ENCODE measurements at regions not wholly inside any gene's neighbourhood (a gene's known extent, or its start where the extent isn't known, plus 50 kb on each side); places are given as distances from the start of the nearest gene placed in this dataset.

- no peak for TF ChIP-seq CTCF (conservative IDR thresholded peaks at IDR 0.05)
- TF ChIP-seq EZH2 (IDR thresholded peaks at IDR 0.05; ENCODE audit: low read depth), result no peak
Observed at GRCh38 chr10:44573821-44574220, 188.9 kb upstream of the CXCL12 start.

Data from PC-9 (cell line).